BE2C (cell line): ENCODE measurements at regions not wholly inside any gene's neighbourhood (a gene's known extent, or its start where the extent isn't known, plus 50 kb on each side); places are given as distances from the start of the nearest gene placed in this dataset.

Experiments used
- DNase-seq: peaks from one replicate; pipeline ENCODE4 v3.0.0-alpha.2; 2020
- H3K27me3 ChIP-seq: fragments of 250-450 bp; sonication (Bioruptor Pico); 2 replicates; pipeline ENCODE4 v1.5.1; 2020; ENCODE audit warnings: mild to moderate bottlenecking
- H3K36me3 ChIP-seq: fragments of 250-450 bp; sonication (Bioruptor Pico); 2 replicates; pipeline ENCODE4 v1.5.1; 2020; ENCODE audit warnings: mild to moderate bottlenecking
- H3K4me1 ChIP-seq: fragments of 250-450 bp; sonication (Bioruptor Pico); 2 replicates; pipeline ENCODE4 v1.5.1; 2020
- H3K4me3 ChIP-seq: 2 replicates; pipeline ENCODE4 v1.5.1; 2011; ENCODE audit warnings: low read depth, low read length
- H3K9me3 ChIP-seq: fragments of 250-450 bp; sonication (Bioruptor Pico); 2 replicates; pipeline ENCODE4 v1.5.1; 2020
- TF ChIP-seq, protein P1 (sequence below): IDR thresholded peaks from 2 replicates; pipeline ENCODE4 v1.5.1; 2012; ENCODE audit warnings: mild to moderate bottlenecking, low read depth, low read length

GRCh38 chr2:67727131-67727530 lies 330.0 kb downstream of the ETAA1 start:
- Histone ChIP-seq H3K36me3 (no peaks in the 10 kb centered on the region), H3K4me1 (no peaks in the 10 kb centered on the region), H3K27me3 (no peaks in the 10 kb centered on the region), H3K9me3 (no peaks in the 10 kb centered on the region), H3K4me3 (no peak overlapping the region)
- DNase-seq: no peak
- TF ChIP-seq, protein P1, sequence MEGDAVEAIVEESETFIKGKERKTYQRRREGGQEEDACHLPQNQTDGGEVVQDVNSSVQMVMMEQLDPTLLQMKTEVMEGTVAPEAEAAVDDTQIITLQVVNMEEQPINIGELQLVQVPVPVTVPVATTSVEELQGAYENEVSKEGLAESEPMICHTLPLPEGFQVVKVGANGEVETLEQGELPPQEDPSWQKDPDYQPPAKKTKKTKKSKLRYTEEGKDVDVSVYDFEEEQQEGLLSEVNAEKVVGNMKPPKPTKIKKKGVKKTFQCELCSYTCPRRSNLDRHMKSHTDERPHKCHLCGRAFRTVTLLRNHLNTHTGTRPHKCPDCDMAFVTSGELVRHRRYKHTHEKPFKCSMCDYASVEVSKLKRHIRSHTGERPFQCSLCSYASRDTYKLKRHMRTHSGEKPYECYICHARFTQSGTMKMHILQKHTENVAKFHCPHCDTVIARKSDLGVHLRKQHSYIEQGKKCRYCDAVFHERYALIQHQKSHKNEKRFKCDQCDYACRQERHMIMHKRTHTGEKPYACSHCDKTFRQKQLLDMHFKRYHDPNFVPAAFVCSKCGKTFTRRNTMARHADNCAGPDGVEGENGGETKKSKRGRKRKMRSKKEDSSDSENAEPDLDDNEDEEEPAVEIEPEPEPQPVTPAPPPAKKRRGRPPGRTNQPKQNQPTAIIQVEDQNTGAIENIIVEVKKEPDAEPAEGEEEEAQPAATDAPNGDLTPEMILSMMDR: no peak

- H3K9me3 ChIP-seq: no peaks in the 10 kb centered on the region
- H3K36me3 ChIP-seq: no peaks in the 10 kb centered on the region
- DNase-seq: no peak
- no peaks in the 10 kb centered on the region for H3K27me3 ChIP-seq
- H3K4me3 ChIP-seq: no peak overlapping the region
- H3K4me1 ChIP-seq: no peaks in the 10 kb centered on the region
- TF ChIP-seq, protein P1: no peak
These were observed 330.5 kb downstream of the ETAA1 start for GRCh38 chr2:67727623-67728022.

DNA sequence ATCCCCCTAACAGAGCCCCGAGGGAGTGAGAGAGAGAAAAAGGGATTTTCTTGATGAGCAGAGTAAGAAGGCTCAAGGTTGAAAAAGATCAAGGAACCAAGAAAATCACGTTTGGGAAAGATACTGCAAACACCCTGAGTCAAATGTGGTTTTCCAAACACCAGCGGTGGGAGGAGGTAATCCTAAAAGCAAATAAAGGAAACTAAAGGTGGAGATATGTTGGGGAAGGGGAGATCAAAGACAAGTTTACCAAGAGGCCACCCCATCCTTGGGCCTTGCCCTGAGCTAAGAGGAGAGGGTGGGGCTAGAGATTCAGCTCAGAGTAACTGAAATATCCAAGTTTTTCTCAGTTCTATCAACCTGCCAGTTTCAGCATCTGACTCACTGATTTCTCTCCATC lies 332.3 kb downstream of the ETAA1 start:
- no peak for DNase-seq
- TF ChIP-seq, protein P1: no peak
- H3K27me3 ChIP-seq: no peaks in the 10 kb centered on the region
- H3K4me1 ChIP-seq: no peaks in the 10 kb centered on the region
- H3K9me3 ChIP-seq: no peaks in the 10 kb centered on the region
- no peak overlapping the region for H3K4me3 ChIP-seq
- no peaks in the 10 kb centered on the region for H3K36me3 ChIP-seq

GRCh38 chr2:67733517-67733916 lies 329.3 kb downstream of the C1D start:
- TF ChIP-seq, protein P1: peak; percentile 42
- peak; percentile 62 for DNase-seq

DNA sequence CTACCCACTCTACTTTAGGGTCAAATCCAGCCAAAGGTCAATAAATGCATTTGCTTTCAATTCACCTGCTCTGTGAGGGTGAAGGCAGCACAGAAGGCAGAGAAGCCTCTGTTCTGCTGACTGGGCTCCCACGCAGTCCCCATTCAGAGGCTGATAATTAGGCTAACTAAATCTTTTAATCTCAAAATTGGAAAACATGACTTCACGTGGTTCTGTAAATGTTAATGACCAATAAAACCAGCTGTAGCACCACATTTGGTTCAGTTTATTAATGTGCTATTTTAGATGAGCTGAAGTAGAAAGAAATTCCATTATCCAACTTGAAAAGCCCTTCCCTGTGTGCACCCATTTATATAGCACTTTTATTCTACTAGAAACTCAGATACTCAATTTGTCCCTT lies 310.6 kb downstream of the C1D start:
- Histone ChIP-seq H3K27me3 (no peaks in the 10 kb centered on the region), H3K4me1 (peaks cover 6% of the 10 kb centered on the region), H3K36me3 (no peaks in the 10 kb centered on the region), H3K9me3 (no peaks in the 10 kb centered on the region), H3K4me3 (no peak overlapping the region)
- no peak for DNase-seq
- TF ChIP-seq, protein P1: no peak

More at GRCh38 chr2:67733517-67733916, 329.3 kb downstream of the C1D start:
- no peaks in the 10 kb centered on the region for H3K27me3 ChIP-seq
- no peaks in the 10 kb centered on the region for H3K9me3 ChIP-seq
- no peaks in the 10 kb centered on the region for H3K36me3 ChIP-seq
- peak overlapping the region; percentile 26 for H3K4me3 ChIP-seq
- no peaks in the 10 kb centered on the region for H3K4me1 ChIP-seq

- H3K36me3 ChIP-seq: no peaks in the 10 kb centered on the region
- H3K27me3 ChIP-seq: no peaks in the 10 kb centered on the region
- H3K4me3 ChIP-seq: no peak overlapping the region
- peaks cover 6% of the 10 kb centered on the region for H3K4me1 ChIP-seq
- no peak for DNase-seq
- TF ChIP-seq, protein P1: no peak
- no peaks in the 10 kb centered on the region for H3K9me3 ChIP-seq
These were observed 309.8 kb downstream of the C1D start for GRCh38 chr2:67752969-67753368.
